OCI-LY3 (cell line): ENCODE measurements at regions not wholly inside any gene's neighbourhood (a gene's known extent, or its start where the extent isn't known, plus 50 kb on each side); places are given as distances from the start of the nearest gene placed in this dataset.

Source experiments
- H2AFZ ChIP-seq: fragments of 200-600, 300-600 bp; shearing (Covaris generic); 2 replicates; pipeline ENCODE4 v1.6.0; 2014; ENCODE audit warnings: antibody characterized with exemption, low read depth, low read length
- H3K27ac ChIP-seq: fragments of 200-600, 300-600 bp; sonication (generic); 2 replicates; pipeline ENCODE4 v1.5.1; 2014; ENCODE audit warnings: mild to moderate bottlenecking, low read length, moderate library complexity, mixed read lengths
- H3K27me3 ChIP-seq: fragments of 200-600, 300-600 bp; sonication (generic); 2 replicates; pipeline ENCODE4 v1.6.1; 2014; ENCODE audit warnings: low read depth, low read length, mixed read lengths
- H3K36me3 ChIP-seq: fragments of 200-600, 300-600 bp; sonication (generic); replicated peaks from 2 replicates; pipeline ENCODE3; 2014; ENCODE audit warnings: low read depth, low read length, mixed read lengths
- H3K4me1 ChIP-seq: fragments of 300-600, 200-600 bp; sonication (generic); 2 replicates; pipeline ENCODE4 v1.6.1; 2014; ENCODE audit warnings: low read length, mixed read lengths
- H3K4me2 ChIP-seq: fragments of 200-600, 300-600 bp; sonication (generic); 2 replicates; pipeline ENCODE4 v1.6.1; 2014; ENCODE audit warnings: low read length, mixed read lengths
- H3K4me3 ChIP-seq: fragments of 300-600, 200-600 bp; sonication (generic); 2 replicates; pipeline ENCODE4 v1.5.1; 2014; ENCODE audit warnings: antibody characterized with exemption, mild to moderate bottlenecking, low read length, moderate library complexity
- H3K79me2 ChIP-seq: fragments of 300-600, 200-600 bp; shearing (Covaris generic); 2 replicates; pipeline ENCODE4 v1.6.1; 2014; ENCODE audit warnings: mild to moderate bottlenecking, low read length, mixed read lengths
- H3K9ac ChIP-seq: fragments of 300-600, 200-600 bp; shearing (Covaris generic); 2 replicates; pipeline ENCODE4 v1.6.0; 2014; ENCODE audit warnings: mild to moderate bottlenecking, low read length, moderate library complexity
- H3K9me3 ChIP-seq: fragments of 200-600, 300-600 bp; shearing (Covaris generic); 2 replicates; pipeline ENCODE4 v1.6.1; 2014; ENCODE audit warnings: low read length, mixed read lengths; ENCODE audit not compliant: insufficient read depth
- H4K20me1 ChIP-seq: fragments of 200-600, 300-600 bp; sonication (generic); 2 replicates; pipeline ENCODE4 v1.6.1; 2016; ENCODE audit warnings: low read length, mixed read lengths; ENCODE audit not compliant: insufficient read depth
- CTCF ChIP-seq: fragments of 200-600, 300-600 bp; sonication (generic); IDR thresholded peaks from 2 replicates; pipeline ENCODE4 v1.5.1; 2014; ENCODE audit warnings: antibody characterized with exemption, low read length, low read depth
- EZH2phosphoT487 ChIP-seq: fragments of 200-600 bp; shearing (Covaris generic); IDR thresholded peaks from 2 replicates; pipeline ENCODE4 v1.6.1; 2018; ENCODE audit warnings: antibody characterized with exemption, mixed run types, low read depth

DNA sequence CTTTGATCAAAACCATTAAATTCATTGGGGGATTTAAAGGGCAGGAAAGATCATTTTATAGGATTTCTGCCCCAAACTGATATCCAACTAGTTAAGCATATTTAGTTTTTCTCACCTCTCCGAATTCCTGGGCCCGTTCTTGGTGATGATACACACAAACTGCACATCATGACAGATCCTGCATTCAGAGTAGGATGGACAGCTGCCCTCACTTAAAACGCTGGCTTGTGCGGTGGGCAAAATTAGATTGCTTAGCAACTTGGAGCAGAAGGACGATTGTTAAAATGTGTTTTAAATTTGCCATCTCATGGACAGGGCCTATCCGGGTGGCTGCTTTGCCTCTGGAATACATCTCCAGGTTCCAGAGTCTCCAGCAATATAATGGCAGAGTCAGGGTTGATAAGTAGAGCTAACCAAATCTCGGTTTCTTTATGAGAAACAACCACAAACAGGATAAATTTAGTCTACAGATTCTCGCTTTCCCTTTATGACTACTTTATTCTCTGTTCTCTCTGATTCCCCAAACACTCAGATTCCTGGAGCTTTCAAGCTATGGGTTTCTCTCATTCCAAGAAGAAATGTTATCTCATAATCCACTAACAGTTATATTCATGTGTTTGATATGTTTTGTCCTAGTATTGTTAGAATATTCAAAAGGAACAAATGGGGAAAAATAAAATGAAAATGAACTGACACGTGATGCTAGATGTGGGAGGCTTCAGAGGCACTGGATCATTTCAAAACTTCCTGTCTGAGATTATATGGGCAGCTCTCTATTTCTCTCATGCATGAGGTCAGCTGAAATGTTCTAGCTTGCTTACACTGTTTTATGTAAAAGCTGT lies 1014.1 kb upstream of the SEMA6D start:
- Histone ChIP-seq H3K4me3 (no peak overlapping the region), H2AFZ (no peak overlapping the region), H3K9ac (no peak overlapping the region), H3K27ac (no peak overlapping the region), H3K4me2 (no peak overlapping the region), H3K79me2 (no peaks in the 10 kb centered on the region), H3K36me3 (no peaks in the 10 kb centered on the region), H4K20me1 (no peaks in the 10 kb centered on the region), H3K4me1 (no peaks in the 10 kb centered on the region), H3K9me3 (no peaks in the 10 kb centered on the region), H3K27me3 (no peaks in the 10 kb centered on the region)
- TF ChIP-seq CTCF (no peak), EZH2phosphoT487 (no peak)

- H2AFZ ChIP-seq: no peak overlapping the region
- no peaks in the 10 kb centered on the region for H4K20me1 ChIP-seq
- no peak overlapping the region for H3K27ac ChIP-seq
- no peak for TF ChIP-seq EZH2phosphoT487
- no peak for TF ChIP-seq CTCF
- no peaks in the 10 kb centered on the region for H3K4me1 ChIP-seq
- no peaks in the 10 kb centered on the region for H3K79me2 ChIP-seq
- no peak overlapping the region for H3K9ac ChIP-seq
- no peaks in the 10 kb centered on the region for H3K9me3 ChIP-seq
- no peak overlapping the region for H3K4me2 ChIP-seq
- no peaks in the 10 kb centered on the region for H3K27me3 ChIP-seq
- no peak overlapping the region for H3K4me3 ChIP-seq
- H3K36me3 ChIP-seq: no peaks in the 10 kb centered on the region
These were observed 1013.3 kb upstream of the SEMA6D start for GRCh38 chr15:46703871-46704637.

GRCh38 chr15:46707452-46707851 lies 1009.9 kb upstream of the SEMA6D start:
- H2AFZ ChIP-seq: no peak overlapping the region
- no peaks in the 10 kb centered on the region for H3K9me3 ChIP-seq
- no peak overlapping the region for H3K4me2 ChIP-seq
- no peaks in the 10 kb centered on the region for H3K4me1 ChIP-seq
- no peak overlapping the region for H3K27ac ChIP-seq
- TF ChIP-seq EZH2phosphoT487 (no peak), CTCF (no peak)
- no peaks in the 10 kb centered on the region for H3K27me3 ChIP-seq
- H4K20me1 ChIP-seq: no peaks in the 10 kb centered on the region
- no peak overlapping the region for H3K4me3 ChIP-seq
- no peaks in the 10 kb centered on the region for H3K36me3 ChIP-seq
- H3K9ac ChIP-seq: no peak overlapping the region
- no peaks in the 10 kb centered on the region for H3K79me2 ChIP-seq

DNA sequence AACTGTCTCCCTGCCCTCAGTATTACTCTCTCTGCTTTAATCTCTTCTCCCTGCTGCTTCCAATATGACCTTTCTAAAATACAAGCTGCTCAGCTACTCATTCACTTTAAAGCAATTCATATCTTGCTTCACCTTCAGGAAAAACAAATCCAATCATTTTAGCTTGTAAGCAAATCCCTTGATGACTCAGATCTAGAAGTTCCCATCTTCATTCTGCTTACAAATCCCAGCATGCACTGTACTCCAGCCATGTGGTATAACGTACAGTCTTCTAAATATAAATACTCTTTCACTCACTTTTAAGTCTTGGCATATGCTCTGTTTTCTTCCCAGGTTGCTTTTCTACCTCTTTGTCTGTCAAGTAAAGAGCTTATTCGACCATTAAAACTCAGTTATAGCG lies 1009.1 kb upstream of the SEMA6D start:
- Histone ChIP-seq H3K9ac (no peak overlapping the region), H3K79me2 (no peaks in the 10 kb centered on the region), H3K27ac (no peak overlapping the region), H4K20me1 (no peaks in the 10 kb centered on the region), H3K27me3 (no peaks in the 10 kb centered on the region), H3K4me3 (no peak overlapping the region), H3K4me2 (no peak overlapping the region), H3K4me1 (no peaks in the 10 kb centered on the region), H3K36me3 (no peaks in the 10 kb centered on the region), H3K9me3 (no peaks in the 10 kb centered on the region), H2AFZ (no peak overlapping the region)
- no peak for TF ChIP-seq CTCF
- TF ChIP-seq EZH2phosphoT487: no peak
